22Rv1 (cell line): ENCODE measurements at regions not wholly inside any gene's neighbourhood (a gene's known extent, or its start where the extent isn't known, plus 50 kb on each side); places are given as distances from the start of the nearest gene placed in this dataset.

Experiments
- ZFX ChIP-seq: fragments of 450-650 bp; IDR thresholded peaks from 2 replicates; pipeline ENCODE4 v1.6.1; 2017; ENCODE audit warnings: antibody characterized with exemption, borderline replicate concordance
- TF ChIP-seq, protein P1 (sequence below): fragments of 450-650 bp; IDR thresholded peaks from 2 replicates; pipeline ENCODE4 v1.5.1; 2017; ENCODE audit warnings: mild to moderate bottlenecking

DNA sequence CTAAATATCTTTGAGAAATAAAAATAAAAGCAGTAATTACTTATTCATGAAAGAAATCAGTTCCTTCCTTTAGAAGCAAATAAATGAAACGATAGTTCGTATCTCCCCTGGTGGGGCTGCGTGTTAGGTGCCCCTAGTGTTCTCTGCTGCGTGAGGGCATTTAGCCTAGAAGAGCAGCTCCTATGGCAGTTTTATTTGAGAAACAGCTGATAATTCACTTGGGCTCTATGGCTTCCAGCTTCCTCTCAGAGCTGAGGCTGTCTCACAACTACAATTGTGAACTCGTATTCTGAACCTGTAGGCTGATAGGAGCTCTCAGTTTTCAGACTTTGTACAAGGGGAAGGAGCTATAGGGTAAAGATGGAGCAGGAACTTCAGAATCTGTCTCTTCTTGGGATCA, 540.0 kb upstream of the MAP3K7 start:
- TF ChIP-seq, protein P1, sequence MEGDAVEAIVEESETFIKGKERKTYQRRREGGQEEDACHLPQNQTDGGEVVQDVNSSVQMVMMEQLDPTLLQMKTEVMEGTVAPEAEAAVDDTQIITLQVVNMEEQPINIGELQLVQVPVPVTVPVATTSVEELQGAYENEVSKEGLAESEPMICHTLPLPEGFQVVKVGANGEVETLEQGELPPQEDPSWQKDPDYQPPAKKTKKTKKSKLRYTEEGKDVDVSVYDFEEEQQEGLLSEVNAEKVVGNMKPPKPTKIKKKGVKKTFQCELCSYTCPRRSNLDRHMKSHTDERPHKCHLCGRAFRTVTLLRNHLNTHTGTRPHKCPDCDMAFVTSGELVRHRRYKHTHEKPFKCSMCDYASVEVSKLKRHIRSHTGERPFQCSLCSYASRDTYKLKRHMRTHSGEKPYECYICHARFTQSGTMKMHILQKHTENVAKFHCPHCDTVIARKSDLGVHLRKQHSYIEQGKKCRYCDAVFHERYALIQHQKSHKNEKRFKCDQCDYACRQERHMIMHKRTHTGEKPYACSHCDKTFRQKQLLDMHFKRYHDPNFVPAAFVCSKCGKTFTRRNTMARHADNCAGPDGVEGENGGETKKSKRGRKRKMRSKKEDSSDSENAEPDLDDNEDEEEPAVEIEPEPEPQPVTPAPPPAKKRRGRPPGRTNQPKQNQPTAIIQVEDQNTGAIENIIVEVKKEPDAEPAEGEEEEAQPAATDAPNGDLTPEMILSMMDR: no peak
- TF ChIP-seq ZFX: no peak
